Gastrocnemius medialis (tissue), 4 donors: ENCODE measurements at regions not wholly inside any gene's neighbourhood (a gene's known extent, or its start where the extent isn't known, plus 50 kb on each side); places are given as distances from the start of the nearest gene placed in this dataset.

Experiments
- ATAC-seq, 2 donors: fragments of 150-250 bp; one replicate each; pipeline ENCODE4 v1.9.1; 2016
- DNase-seq, 2 donors: peaks; one replicate each; pipeline ENCODE4 v3.0.0-alpha.2; 2019
- H3K27ac ChIP-seq, 4 donors: fragments of 200-600 bp; sonication (generic); 1 replicate in 1 of 4; 2 replicates in 3 of 4; pipeline ENCODE4 v1.5.1; 2016 to 2018; ENCODE audit warnings: mild to moderate bottlenecking in 2 of 4, moderate library complexity in 1 of 4
- H3K27me3 ChIP-seq, 3 donors: fragments of 200-600 bp; sonication (generic) in 2 of 3; 1 replicate in 1 of 3; 2 replicates in 2 of 3; pipeline versions ENCODE4 v1.5.1 to v1.6.0; 2016 to 2019; ENCODE audit warnings: mild to moderate bottlenecking in 1 of 3, moderate library complexity in 1 of 3
- H3K36me3 ChIP-seq, 2 donors: fragments of 200-600 bp; sonication (generic) in 1 of 2; one replicate each; pipeline ENCODE4 v1.5.1; 2017 to 2018
- H3K4me1 ChIP-seq, 2 donors: fragments of 200-600 bp; sonication (generic) in 1 of 2; one replicate each; pipeline ENCODE4 v1.5.1; 2016 to 2017; ENCODE audit warnings: mild to moderate bottlenecking in 2 of 2
- H3K4me3 ChIP-seq, 4 donors: fragments of 200-600 bp; sonication (generic) in 3 of 4; 1 replicate in 1 of 4; 2 replicates in 3 of 4; pipeline ENCODE4 v1.5.1; 2016 to 2019; ENCODE audit warnings: mild to moderate bottlenecking in 2 of 4
- H3K9me3 ChIP-seq, 3 donors: fragments of 200-600 bp; sonication (generic) in 2 of 3; 1 replicate in 1 of 3; 2 replicates in 2 of 3; pipeline ENCODE4 v1.5.1; 2016 to 2019
- CTCF ChIP-seq, 5 experiments: fragments of 450-650 bp in 3 of 5; fragments of 200-600 bp in 2 of 5; sonication (generic) in 2 of 5; IDR thresholded peaks in 4 of 5; conservative IDR thresholded peaks in 1 of 5; 1 replicate in 4 of 5; 2 replicates in 1 of 5; pipeline ENCODE4 v1.5.1; 2016 to 2019; ENCODE audit warnings: antibody characterized with exemption in 5 of 5, mild to moderate bottlenecking in 3 of 5, moderate library complexity in 3 of 5
- POLR2A ChIP-seq, 2 donors: fragments of 450-650 bp; IDR thresholded peaks; one replicate each; pipeline ENCODE4 v1.6.1; 2017; ENCODE audit warnings: antibody characterized with exemption in 2 of 2, mild to moderate bottlenecking in 2 of 2, moderate library complexity in 2 of 2
- in situ Hi-C, 4 donors: fragments of 200-750 bp; cut with MboI; loops; one replicate each; pipeline versions ENCODE4 v1.15.0 to v1.8.0; 2017; ENCODE audit warnings: low sequenced_read_pairs in 4 of 4
- intact Hi-C: fragments of 100-400 bp; cut with DNase I; formaldehyde crosslinking; loops from one replicate; pipeline ENCODE4 v1.15.1; 2023; ENCODE audit warnings: low total_unique reads

DNA sequence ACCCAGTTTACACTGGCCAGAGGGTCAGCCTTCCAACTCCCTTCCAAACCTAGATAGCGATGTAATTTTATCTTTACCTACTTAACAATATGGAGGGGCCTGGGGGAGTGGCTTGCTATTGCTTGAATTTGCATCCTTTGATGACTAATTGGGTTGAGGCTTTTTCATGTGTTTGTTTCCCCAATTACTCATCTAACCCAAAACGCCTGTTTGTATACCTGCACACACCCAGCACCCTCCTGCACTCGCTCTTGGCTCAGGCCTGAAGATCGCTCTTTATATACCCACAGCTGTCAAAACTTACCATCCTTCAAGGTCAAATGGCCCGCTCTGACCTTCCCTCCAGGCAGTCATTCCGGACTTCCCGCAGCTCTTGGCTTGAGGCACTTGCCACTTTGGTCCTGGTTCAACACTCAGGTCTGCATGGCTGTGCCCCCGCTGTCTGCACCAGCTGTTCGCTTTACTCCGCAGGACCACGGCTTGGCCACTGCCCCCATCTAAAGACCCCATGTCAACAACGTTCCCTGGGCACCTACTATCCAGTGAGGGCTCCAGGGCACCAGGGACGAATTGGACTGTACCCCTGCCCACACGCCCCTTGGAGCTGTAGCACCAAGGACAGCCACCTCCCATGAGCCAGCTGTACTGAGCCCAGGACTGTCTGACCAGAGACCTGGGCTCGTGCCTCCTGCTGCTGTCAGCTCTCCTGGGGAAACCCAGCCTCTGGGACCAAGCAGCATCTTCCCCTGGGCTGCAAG lies 76.1 kb upstream of the ADAMTS2 start:
- H3K27ac ChIP-seq: no peak overlapping the region
- H3K4me1 ChIP-seq: no peaks in the 10 kb centered on the region
- H3K9me3 ChIP-seq: no peaks in the 10 kb centered on the region
- H3K36me3 ChIP-seq: no peaks in the 10 kb centered on the region
- H3K27me3 ChIP-seq: peaks cover under 1 to 22% (median 8%) of the 10 kb centered on the region in 3 donors
- in situ Hi-C loops (no loop called here), intact Hi-C loops (no loop called here)
- DNase-seq: no peak
- no peak for TF ChIP-seq CTCF (IDR thresholded peaks at IDR 0.05 in 4 of 5, conservative IDR thresholded peaks at IDR 0.05 in 1 of 5)
- TF ChIP-seq POLR2A (IDR thresholded peaks at IDR 0.05): no peak
- no peak for ATAC-seq
- no peak overlapping the region for H3K4me3 ChIP-seq

DNA sequence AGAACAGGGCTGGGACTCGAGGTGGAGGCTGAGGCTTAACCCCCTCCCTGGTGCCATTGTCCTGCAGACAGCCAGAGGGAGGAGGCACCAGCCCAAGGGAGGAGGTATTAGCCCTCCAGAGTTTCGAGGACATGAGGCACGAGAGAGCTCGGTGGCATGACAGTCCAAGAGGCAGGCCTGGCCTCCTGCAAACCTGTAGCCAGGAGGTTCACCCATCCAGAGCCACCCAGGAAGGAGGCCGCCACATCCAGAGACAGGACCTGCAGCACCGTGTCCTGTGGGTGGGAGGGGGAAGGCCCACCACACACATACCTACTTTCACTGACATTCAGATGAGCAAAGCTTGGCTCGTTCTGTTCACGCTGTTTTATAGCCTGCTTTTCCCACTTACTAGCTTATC lies 75.2 kb upstream of the ADAMTS2 start:
- TF ChIP-seq CTCF (IDR thresholded peaks at IDR 0.05 in 4 of 5, conservative IDR thresholded peaks at IDR 0.05 in 1 of 5) (no peak), POLR2A (IDR thresholded peaks at IDR 0.05) (no peak)
- no peak overlapping the region for H3K4me3 ChIP-seq
- H3K27ac ChIP-seq: no peak overlapping the region
- DNase-seq (no peak), ATAC-seq (no peak)
- in situ Hi-C loops (no loop called here), intact Hi-C loops (no loop called here)
- no peaks in the 10 kb centered on the region for H3K9me3 ChIP-seq
- H3K36me3 ChIP-seq: no peaks in the 10 kb centered on the region
- H3K27me3 ChIP-seq: peaks cover 9 to 22% (median 9%) of the 10 kb centered on the region in 3 donors
- no peaks in the 10 kb centered on the region for H3K4me1 ChIP-seq

- Histone ChIP-seq H3K27me3 (peaks cover 9 to 22% (median 9%) of the 10 kb centered on the region in 3 donors), H3K4me1 (no peaks in the 10 kb centered on the region), H3K4me3 (no peak overlapping the region), H3K9me3 (no peaks in the 10 kb centered on the region), H3K36me3 (no peaks in the 10 kb centered on the region), H3K27ac (no peak overlapping the region)
- TF ChIP-seq POLR2A (IDR thresholded peaks at IDR 0.05) (no peak), CTCF (IDR thresholded peaks at IDR 0.05 in 4 of 5, conservative IDR thresholded peaks at IDR 0.05 in 1 of 5) (no peak)
- ATAC-seq (no peak), DNase-seq (no peak)
- intact Hi-C loops: no loop called here
- in situ Hi-C loops: no loop called here
Measured at GRCh38 chr5:179418972-179419371, 73.7 kb upstream of the ADAMTS2 start.

DNA sequence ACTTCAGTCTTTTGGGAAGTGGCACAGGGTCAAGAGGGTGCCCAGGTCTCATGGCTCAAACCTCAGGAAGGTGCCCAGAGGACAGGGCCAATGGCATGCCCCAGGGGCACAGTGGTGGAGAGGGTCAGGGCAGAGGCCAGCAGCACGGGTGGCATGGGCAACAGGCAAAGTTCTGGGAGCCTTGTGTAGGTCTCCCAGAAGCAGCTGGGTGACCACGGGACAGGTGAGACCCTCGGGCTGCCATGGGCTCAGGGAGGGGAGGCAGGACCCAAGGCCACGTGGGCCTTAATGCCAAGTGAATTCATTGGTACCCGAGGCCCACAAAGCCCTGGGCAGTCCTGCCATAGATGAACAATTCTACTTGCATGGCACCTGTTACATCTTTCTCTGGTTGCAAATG lies 72.4 kb upstream of the ADAMTS2 start:
- Histone ChIP-seq H3K9me3 (no peaks in the 10 kb centered on the region), H3K36me3 (no peaks in the 10 kb centered on the region), H3K27ac (no peak overlapping the region), H3K4me1 (no peaks in the 10 kb centered on the region), H3K27me3 (peaks cover 9 to 21% (median 9%) of the 10 kb centered on the region in 3 donors), H3K4me3 (no peak overlapping the region)
- in situ Hi-C loops: no loop called here
- intact Hi-C loops: no loop called here
- ATAC-seq (no peak), DNase-seq (no peak)
- TF ChIP-seq CTCF (IDR thresholded peaks at IDR 0.05 in 4 of 5, conservative IDR thresholded peaks at IDR 0.05 in 1 of 5) (no peak), POLR2A (IDR thresholded peaks at IDR 0.05) (no peak)

GRCh38 chr5:179417016-179417415 lies 71.8 kb upstream of the ADAMTS2 start:
- in situ Hi-C loops: no loop called here
- no peaks in the 10 kb centered on the region for H3K4me1 ChIP-seq
- peaks cover 7 to 14% (median 9%) of the 10 kb centered on the region in 3 donors for H3K27me3 ChIP-seq
- no peak overlapping the region for H3K27ac ChIP-seq
- no peaks in the 10 kb centered on the region for H3K9me3 ChIP-seq
- TF ChIP-seq POLR2A (IDR thresholded peaks at IDR 0.05) (no peak), CTCF (IDR thresholded peaks at IDR 0.05 in 4 of 5, conservative IDR thresholded peaks at IDR 0.05 in 1 of 5) (no peak)
- DNase-seq: no peak
- intact Hi-C loops: no loop called here
- H3K4me3 ChIP-seq: no peak overlapping the region
- no peaks in the 10 kb centered on the region for H3K36me3 ChIP-seq
- no peak for ATAC-seq
